NCI-H526 treated with DMSO at 0.1 percent for 48 hours (cell line): ENCODE measurements at regions not wholly inside any gene's neighbourhood (a gene's known extent, or its start where the extent isn't known, plus 50 kb on each side); places are given as distances from the start of the nearest gene placed in this dataset.
"Not testable (repeated sequence)": the region's sequence is repeated elsewhere in the genome, so short reads cannot be mapped to it uniquely, and the experiment has no call there.

Experiments
- DNase-seq: peaks from one replicate; lab custom pipeline; 2025; lab: John Stamatoyannopoulos, UW

GRCh38 chr2:91839904-91840868, 3031.0 kb upstream of the TEKT4 start:
- DNase-seq: no peak

GRCh38 chr2:91842264-91842663, 3029.0 kb upstream of the TEKT4 start:
- not testable (repeated sequence) for DNase-seq

- DNase-seq: not testable (repeated sequence)
Measured at GRCh38 chr2:91842913-91843312, 3028.3 kb upstream of the TEKT4 start.

GRCh38 chr2:91843723-91844450, 3027.3 kb upstream of the TEKT4 start:
- DNase-seq: not testable (repeated sequence)

- not testable (repeated sequence) for DNase-seq
Measured at GRCh38 chr2:91844451-91844825, 3026.8 kb upstream of the TEKT4 start.

- DNase-seq: not testable (repeated sequence)
Measured at GRCh38 chr2:91846388-91846787, 3024.8 kb upstream of the TEKT4 start.

- not testable (repeated sequence) for DNase-seq
Measured at GRCh38 chr2:91851689-91852420, 3019.4 kb upstream of the TEKT4 start.

GRCh38 chr2:91856971-91857370, 3014.3 kb upstream of the TEKT4 start:
- DNase-seq: not testable (repeated sequence)

GRCh38 chr2:91857711-91858110, 3013.5 kb upstream of the TEKT4 start:
- DNase-seq: not testable (repeated sequence)

- not testable (repeated sequence) for DNase-seq
Measured at GRCh38 chr2:91871716-91872115, 2999.5 kb upstream of the TEKT4 start.

- not testable (repeated sequence) for DNase-seq
Measured at GRCh38 chr2:91873416-91873815, 2997.8 kb upstream of the TEKT4 start.

- not testable (repeated sequence) for DNase-seq
Measured at GRCh38 chr2:91877658-91878210, 2993.5 kb upstream of the TEKT4 start.

- not testable (repeated sequence) for DNase-seq
Measured at GRCh38 chr2:91895091-91895490, 2976.1 kb upstream of the TEKT4 start.

GRCh38 chr2:91917602-91918001, 2953.6 kb upstream of the TEKT4 start:
- DNase-seq: not testable (repeated sequence)
